ENCODE measurements at regions not wholly inside any gene's neighbourhood (a gene's known extent, or its start where the extent isn't known, plus 50 kb on each side); places are given as distances from the start of the nearest gene placed in this dataset.

- no peak for DNase-seq
- no peak overlapping the region for H3K4me2 ChIP-seq (replicated peaks; ENCODE audit: extremely low read depth, low read length, poor library complexity, severe bottlenecking)
- H3K79me2 ChIP-seq (ENCODE audit: insufficient read depth, low read length): no peaks in the 10 kb centered on the region
- H4K20me1 ChIP-seq (ENCODE audit: insufficient read depth, low read length): no peaks in the 10 kb centered on the region
- H3K27ac Mint-ChIP-seq: no peak overlapping the region
- H3K4me1 ChIP-seq (ENCODE audit: control insufficient read depth in 1 of 2, insufficient read depth in 2 of 2, low read length in 2 of 2): no peaks in the 10 kb centered on the region
- H3K9ac ChIP-seq (ENCODE audit: insufficient read depth, low read length, poor library complexity, severe bottlenecking): no peak overlapping the region
- intact Hi-C loops (cut with micrococcal nuclease): no loop called here
- no peak overlapping the region for H3K4me3 Mint-ChIP-seq
- H3K27me3 Mint-ChIP-seq (ENCODE audit: low read depth in 3 of 3): peaks cover 1 to 2% (median 1%) of the 10 kb centered on the region in 3 donors
- no peaks in the 10 kb centered on the region for H3K36me3 ChIP-seq (replicated peaks in 1 of 2; ENCODE audit: control insufficient read depth in 1 of 2, insufficient read depth in 2 of 2, low read length in 2 of 2)
- no peaks in the 10 kb centered on the region for H3K9me3 ChIP-seq (replicated peaks in 1 of 2; ENCODE audit: control insufficient read depth in 1 of 2, insufficient read depth in 1 of 2, low read length in 2 of 2)
- H3K27me3 ChIP-seq (ENCODE audit: control insufficient read depth in 2 of 2, insufficient read depth in 2 of 2, low read length in 2 of 2): no peaks in the 10 kb centered on the region
- no peak overlapping the region for H3K4me3 ChIP-seq (replicated peaks in 1 of 3; ENCODE audit: low read depth in 2 of 3, low read length in 3 of 3)
- no peak overlapping the region for H3K27ac ChIP-seq (ENCODE audit: low read depth in 1 of 2, low read length in 2 of 2)
- H3K36me3 Mint-ChIP-seq: no peaks in the 10 kb centered on the region
- H3K9me3 Mint-ChIP-seq: peaks cover 0 to 8% (median 2%) of the 10 kb centered on the region in 7 donors
- H3K4me1 Mint-ChIP-seq: no peaks in the 10 kb centered on the region
- TF ChIP-seq CTCF (IDR thresholded peaks at IDR 0.05): no peak
- no peak overlapping the region for H2AFZ ChIP-seq (ENCODE audit: insufficient read depth, low read depth, low read length, poor library complexity, severe bottlenecking)
Observed at GRCh38 chr14:38527502-38527878, 271.6 kb upstream of the CLEC14A start.

DNA sequence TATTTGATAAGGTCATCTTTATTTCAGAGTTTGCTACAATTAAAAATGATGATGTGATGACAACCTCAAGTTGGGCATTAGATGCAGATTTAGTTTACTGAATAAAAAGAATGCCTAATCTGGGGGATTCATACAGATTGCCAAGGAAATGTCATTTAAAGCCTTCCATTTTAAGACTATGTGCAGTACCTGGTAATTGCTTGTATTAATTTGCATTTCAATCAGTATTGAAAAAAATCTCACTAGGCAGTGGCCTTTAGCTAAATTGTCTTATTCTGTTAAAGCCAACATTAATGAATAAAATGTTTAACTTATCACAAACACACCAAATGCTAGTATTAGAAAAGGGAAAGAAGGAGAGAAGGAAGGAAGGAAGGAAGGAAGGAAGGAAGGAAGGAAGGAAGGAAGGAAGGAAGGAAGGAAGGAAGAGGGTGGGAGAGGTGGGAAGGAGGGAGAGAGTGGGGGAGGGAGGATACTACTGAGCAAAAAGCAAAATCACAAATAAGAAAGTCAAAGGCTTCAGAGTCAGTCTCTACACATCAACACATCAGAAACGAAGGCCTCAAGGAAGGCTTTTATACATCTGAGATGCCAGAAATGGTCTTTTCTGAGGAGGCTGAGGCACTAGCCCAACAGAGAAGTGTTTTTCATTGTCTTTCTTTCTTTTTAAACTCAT lies 271.1 kb upstream of the CLEC14A start:
- intact Hi-C loops (cut with micrococcal nuclease): no loop called here
- Histone ChIP-seq H3K9ac (ENCODE audit: insufficient read depth, low read length, poor library complexity, severe bottlenecking) (no peak overlapping the region), H3K4me2 (replicated peaks; ENCODE audit: extremely low read depth, low read length, poor library complexity, severe bottlenecking) (no peak overlapping the region), H3K4me3 (replicated peaks in 1 of 3; ENCODE audit: low read depth in 2 of 3, low read length in 3 of 3) (no peak overlapping the region), H3K9me3 (replicated peaks in 1 of 2; ENCODE audit: control insufficient read depth in 1 of 2, insufficient read depth in 1 of 2, low read length in 2 of 2) (no peaks in the 10 kb centered on the region), H3K4me1 (ENCODE audit: control insufficient read depth in 1 of 2, insufficient read depth in 2 of 2, low read length in 2 of 2) (no peaks in the 10 kb centered on the region), H4K20me1 (ENCODE audit: insufficient read depth, low read length) (no peaks in the 10 kb centered on the region), H3K36me3 (replicated peaks in 1 of 2; ENCODE audit: control insufficient read depth in 1 of 2, insufficient read depth in 2 of 2, low read length in 2 of 2) (no peaks in the 10 kb centered on the region), H3K27ac (ENCODE audit: low read depth in 1 of 2, low read length in 2 of 2) (no peak overlapping the region), H2AFZ (ENCODE audit: insufficient read depth, low read depth, low read length, poor library complexity, severe bottlenecking) (no peak overlapping the region), H3K79me2 (ENCODE audit: insufficient read depth, low read length) (no peaks in the 10 kb centered on the region), H3K27me3 (ENCODE audit: control insufficient read depth in 2 of 2, insufficient read depth in 2 of 2, low read length in 2 of 2) (no peaks in the 10 kb centered on the region)
- H3K4me1 Mint-ChIP-seq: no peaks in the 10 kb centered on the region
- DNase-seq: no peak
- peaks cover 0 to 8% (median 2%) of the 10 kb centered on the region in 7 donors for H3K9me3 Mint-ChIP-seq
- 80% methylated on average over 1 of the region's 1 CpG for WGBS (ENCODE audit: insufficient coverage)
- no peak for TF ChIP-seq CTCF (IDR thresholded peaks at IDR 0.05)
- no peak overlapping the region for H3K27ac Mint-ChIP-seq
- no peak overlapping the region for H3K4me3 Mint-ChIP-seq
- peaks cover 1 to 2% (median 1%) of the 10 kb centered on the region in 3 donors for H3K27me3 Mint-ChIP-seq (ENCODE audit: low read depth in 3 of 3)
- no peaks in the 10 kb centered on the region for H3K36me3 Mint-ChIP-seq
